ENCODE measurements at regions not wholly inside any gene's neighbourhood (a gene's known extent, or its start where the extent isn't known, plus 50 kb on each side); places are given as distances from the start of the nearest gene placed in this dataset.

GRCh38 chr9:126240835-126241234, 85.8 kb upstream of the MVB12B start:
- no peak overlapping the region for H3K4me3 ChIP-seq (ENCODE audit: low read depth, low read length)
- DNase-seq (ENCODE audit: low read depth): no peak
- TF ChIP-seq, protein P1, sequence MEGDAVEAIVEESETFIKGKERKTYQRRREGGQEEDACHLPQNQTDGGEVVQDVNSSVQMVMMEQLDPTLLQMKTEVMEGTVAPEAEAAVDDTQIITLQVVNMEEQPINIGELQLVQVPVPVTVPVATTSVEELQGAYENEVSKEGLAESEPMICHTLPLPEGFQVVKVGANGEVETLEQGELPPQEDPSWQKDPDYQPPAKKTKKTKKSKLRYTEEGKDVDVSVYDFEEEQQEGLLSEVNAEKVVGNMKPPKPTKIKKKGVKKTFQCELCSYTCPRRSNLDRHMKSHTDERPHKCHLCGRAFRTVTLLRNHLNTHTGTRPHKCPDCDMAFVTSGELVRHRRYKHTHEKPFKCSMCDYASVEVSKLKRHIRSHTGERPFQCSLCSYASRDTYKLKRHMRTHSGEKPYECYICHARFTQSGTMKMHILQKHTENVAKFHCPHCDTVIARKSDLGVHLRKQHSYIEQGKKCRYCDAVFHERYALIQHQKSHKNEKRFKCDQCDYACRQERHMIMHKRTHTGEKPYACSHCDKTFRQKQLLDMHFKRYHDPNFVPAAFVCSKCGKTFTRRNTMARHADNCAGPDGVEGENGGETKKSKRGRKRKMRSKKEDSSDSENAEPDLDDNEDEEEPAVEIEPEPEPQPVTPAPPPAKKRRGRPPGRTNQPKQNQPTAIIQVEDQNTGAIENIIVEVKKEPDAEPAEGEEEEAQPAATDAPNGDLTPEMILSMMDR (IDR thresholded peaks at IDR 0.05; ENCODE audit: low read depth, low read length, missing control alignments): no peak

GRCh38 chr9:126248680-126249079, 77.9 kb upstream of the MVB12B start:
- H3K4me3 ChIP-seq (ENCODE audit: low read depth, low read length): no peak overlapping the region
- no peak for DNase-seq (ENCODE audit: low read depth)
- TF ChIP-seq, protein P1 (IDR thresholded peaks at IDR 0.05; ENCODE audit: low read depth, low read length, missing control alignments): no peak

- H3K4me3 ChIP-seq (ENCODE audit: low read depth, low read length): no peak overlapping the region
- no peak for DNase-seq (ENCODE audit: low read depth)
- TF ChIP-seq, protein P1 (IDR thresholded peaks at IDR 0.05; ENCODE audit: low read depth, low read length, missing control alignments): no peak
Observed at GRCh38 chr9:126261584-126262356, 64.9 kb upstream of the MVB12B start.

GRCh38 chr9:126262738-126263137, 63.9 kb upstream of the MVB12B start:
- no peak for DNase-seq (ENCODE audit: low read depth)
- TF ChIP-seq, protein P1 (IDR thresholded peaks at IDR 0.05; ENCODE audit: low read depth, low read length, missing control alignments): no peak
- H3K4me3 ChIP-seq (ENCODE audit: low read depth, low read length): no peak overlapping the region

DNA sequence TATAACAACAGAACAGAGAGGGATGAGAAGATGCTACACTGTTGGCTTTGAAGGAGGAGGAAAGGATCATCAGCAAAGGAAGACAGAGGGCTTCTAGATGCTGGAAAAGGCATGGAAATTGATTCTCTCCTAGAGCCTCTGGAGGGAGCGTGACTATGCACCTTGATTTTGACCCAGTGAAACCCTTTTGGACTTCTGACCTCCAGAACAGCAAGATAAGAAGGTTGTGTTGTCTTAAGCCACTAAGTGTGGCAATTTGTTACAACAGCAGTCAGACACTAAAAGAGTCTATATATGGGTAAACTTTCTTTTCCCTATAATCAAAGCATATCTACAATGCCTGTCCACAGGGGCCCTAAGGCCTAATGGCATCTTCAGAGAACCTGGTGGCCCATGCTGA, 56.1 kb upstream of the MVB12B start:
- H3K4me3 ChIP-seq (ENCODE audit: low read depth, low read length): no peak overlapping the region
- TF ChIP-seq, protein P1 (IDR thresholded peaks at IDR 0.05; ENCODE audit: low read depth, low read length, missing control alignments): no peak
- no peak for DNase-seq (ENCODE audit: low read depth)

DNA sequence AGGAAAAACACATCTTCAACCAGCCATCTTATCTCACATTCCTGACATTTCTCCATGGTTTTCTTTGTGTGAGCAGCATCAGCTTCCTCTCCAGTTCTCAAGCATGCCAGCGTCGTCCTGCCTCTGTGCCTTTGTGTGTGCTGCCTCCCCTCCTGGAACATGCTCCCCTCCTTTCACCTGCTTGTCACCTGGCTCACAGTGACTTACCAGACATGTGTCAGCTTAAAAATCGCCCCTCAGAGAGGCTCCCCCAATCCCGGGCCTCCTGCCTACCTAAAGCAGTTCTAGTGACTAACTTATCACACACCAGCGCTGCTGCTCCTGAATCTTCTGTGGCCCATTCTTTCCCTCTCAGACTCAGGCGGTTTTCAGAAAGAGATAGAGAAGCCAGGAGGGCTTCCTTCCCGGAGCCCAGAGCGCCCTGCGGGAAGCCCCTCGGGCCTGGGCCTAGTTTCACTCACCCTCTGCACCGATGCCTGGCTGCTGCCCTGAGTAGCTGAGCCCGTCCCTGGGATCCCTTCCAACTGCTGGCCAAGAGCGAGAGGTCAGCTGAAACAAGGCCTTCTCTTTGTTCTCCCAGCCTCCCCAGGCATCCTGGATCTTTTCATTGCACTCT, 51.1 kb upstream of the MVB12B start:
- TF ChIP-seq, protein P1 (IDR thresholded peaks at IDR 0.05; ENCODE audit: low read depth, low read length, missing control alignments): no peak
- no peak for DNase-seq (ENCODE audit: low read depth)
- H3K4me3 ChIP-seq (ENCODE audit: low read depth, low read length): no peak overlapping the region
